GM12872 (cell line): ENCODE measurements at regions not wholly inside any gene's neighbourhood (a gene's known extent, or its start where the extent isn't known, plus 50 kb on each side); places are given as distances from the start of the nearest gene placed in this dataset.

ENCODE experiments used
- CTCF ChIP-seq: IDR thresholded peaks from 3 replicates; pipeline ENCODE4 v1.5.1; 2011; ENCODE audit warnings: low read depth, mild to moderate bottlenecking, low read length, moderate library complexity; ENCODE audit not compliant: insufficient read depth

DNA sequence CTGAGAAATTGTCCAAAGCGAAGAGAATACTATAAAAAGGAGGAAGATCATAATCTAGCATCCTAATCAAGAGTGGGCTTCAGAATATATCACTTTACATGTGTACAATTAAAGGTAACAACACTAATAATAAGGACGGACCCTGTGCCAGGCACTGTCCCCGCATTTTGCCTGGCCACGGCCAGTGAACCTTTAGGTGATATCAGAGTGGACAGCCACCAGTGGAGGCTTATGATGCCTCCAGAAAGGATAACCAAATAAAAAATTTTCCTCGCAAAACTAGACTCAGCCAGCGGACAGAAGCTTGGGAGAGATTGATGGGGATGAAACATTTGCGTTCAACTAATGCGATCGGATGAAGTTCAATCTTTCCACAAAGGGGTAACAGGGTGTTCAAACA is 436.4 kb downstream of the NPHP4 start:
- TF ChIP-seq CTCF, result no peak

GRCh38 chr1:5554784-5555183 is 437.4 kb downstream of the NPHP4 start:
- TF ChIP-seq CTCF, result no peak

GRCh38 chr1:5554111-5554510 is 438.1 kb downstream of the NPHP4 start:
- no peak for TF ChIP-seq CTCF

DNA sequence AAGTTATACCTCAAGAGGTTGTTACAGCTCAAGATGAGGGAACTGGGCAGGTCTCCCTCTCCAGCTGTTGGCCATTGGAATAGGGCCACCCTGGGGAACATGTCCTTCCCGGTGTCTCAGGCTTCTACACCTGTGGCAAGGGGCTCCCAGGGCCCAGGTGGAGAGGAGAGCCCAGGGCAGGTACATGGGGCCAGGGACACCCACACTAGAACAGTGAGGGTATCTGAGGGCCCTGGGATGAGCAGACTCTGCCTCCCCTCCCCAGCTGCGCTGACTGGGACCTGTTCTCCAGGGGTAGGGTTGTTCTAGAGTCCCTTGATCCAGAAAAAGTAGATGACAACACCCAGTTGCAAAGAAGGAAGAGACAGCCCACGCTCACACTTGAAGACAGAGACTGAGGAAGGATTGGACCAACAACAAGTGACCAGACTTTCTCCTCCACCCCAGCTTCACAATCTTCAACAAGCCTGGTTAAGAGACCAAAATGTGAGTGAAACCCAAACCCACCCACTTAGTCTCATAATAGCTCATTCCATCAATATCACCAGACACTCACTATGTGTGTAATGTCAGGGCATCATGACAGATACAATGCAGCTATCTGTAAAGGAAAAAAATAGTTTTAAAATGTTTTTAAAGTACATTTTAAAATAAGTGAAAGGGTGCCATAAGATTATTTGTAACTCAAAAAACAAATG is 439.3 kb downstream of the NPHP4 start:
- TF ChIP-seq CTCF, result no peak

DNA sequence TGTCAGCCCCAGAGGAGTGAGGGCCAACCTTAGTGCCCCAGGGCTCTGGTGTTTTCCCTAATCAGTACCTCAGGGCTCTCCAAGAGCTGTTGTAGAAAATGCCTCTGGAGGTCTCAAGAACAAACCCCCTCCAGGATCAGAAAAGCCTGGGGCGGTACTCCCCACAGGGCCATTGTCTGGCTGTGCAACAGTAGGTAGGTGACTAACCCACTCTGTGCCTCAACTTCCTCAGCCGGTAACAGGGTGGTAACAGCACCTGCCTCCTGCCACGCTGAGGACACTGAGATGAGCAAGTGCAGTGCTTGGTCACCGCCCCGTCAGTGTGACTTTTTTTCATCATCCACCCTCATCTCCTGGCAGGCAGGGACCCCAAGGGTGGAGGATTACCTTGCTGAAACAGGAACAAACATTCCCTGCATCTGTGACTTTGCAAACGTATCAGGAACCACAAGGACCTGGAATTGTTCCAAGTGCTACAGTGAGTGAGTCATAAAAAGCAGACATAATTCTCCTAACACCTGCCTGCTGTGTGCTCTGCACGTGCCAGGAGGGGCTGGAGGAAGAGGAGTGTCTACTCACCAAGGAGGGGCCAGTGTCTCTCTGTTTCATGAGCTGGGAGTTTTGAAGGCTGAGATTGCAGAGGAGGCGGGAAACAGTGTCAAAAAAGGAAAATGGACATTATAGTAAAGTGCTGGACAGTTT is 440.8 kb downstream of the NPHP4 start:
- TF ChIP-seq CTCF, result no peak

GRCh38 chr1:5548266-5548665 is 444.0 kb downstream of the NPHP4 start:
- no peak for TF ChIP-seq CTCF

- TF ChIP-seq CTCF, result no peak
These were observed 449.0 kb downstream of the NPHP4 start for GRCh38 chr1:5543235-5543634.
